Inflammatory macrophage treated with lipopolysaccharide for 4 hours (primary cell): ENCODE measurements at regions not wholly inside any gene's neighbourhood (a gene's known extent, or its start where the extent isn't known, plus 50 kb on each side); places are given as distances from the start of the nearest gene placed in this dataset.

Experiments used
- DNase-seq: peaks from one replicate; pipeline ENCODE4 v3.0.0-alpha.2; 2020

- DNase-seq, result no peak
Measured at GRCh38 chr6:15061908-15062515, 183.9 kb upstream of the JARID2 start.

GRCh38 chr6:15062516-15063252, 183.2 kb upstream of the JARID2 start:
- DNase-seq, result peak; percentile 83

DNA sequence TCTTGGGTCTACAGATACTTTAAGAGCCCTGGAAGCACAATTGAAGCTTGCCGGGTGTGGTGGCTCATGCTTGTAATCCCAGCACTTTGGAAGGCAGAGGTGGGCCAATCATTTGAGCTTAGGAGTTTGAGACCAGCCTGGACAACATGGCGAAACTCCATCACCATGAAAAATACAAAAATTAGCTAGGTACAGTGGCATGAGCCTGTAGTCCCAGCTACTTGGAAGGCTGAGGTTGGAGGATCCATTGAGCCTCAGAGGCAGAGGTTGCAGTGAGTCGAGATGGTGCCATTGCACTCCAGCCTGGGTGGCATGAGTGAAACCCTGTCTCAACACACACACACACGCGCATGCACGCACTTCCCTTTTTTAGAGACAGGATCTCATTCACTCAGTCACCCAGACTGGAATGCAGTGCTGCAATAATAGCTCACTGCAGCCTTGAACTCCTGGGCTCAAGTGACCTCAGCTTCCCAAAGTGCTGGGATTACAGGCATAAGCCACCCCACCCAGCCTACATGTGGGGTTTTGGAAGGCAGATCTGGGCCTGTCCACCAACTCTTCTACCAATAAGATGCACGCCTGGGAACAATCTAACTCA, 182.5 kb upstream of the JARID2 start:
- DNase-seq, result peak; percentile 94

- peak; percentile 63 for DNase-seq
Measured at GRCh38 chr6:15065261-15065989, 180.4 kb upstream of the JARID2 start.

DNA sequence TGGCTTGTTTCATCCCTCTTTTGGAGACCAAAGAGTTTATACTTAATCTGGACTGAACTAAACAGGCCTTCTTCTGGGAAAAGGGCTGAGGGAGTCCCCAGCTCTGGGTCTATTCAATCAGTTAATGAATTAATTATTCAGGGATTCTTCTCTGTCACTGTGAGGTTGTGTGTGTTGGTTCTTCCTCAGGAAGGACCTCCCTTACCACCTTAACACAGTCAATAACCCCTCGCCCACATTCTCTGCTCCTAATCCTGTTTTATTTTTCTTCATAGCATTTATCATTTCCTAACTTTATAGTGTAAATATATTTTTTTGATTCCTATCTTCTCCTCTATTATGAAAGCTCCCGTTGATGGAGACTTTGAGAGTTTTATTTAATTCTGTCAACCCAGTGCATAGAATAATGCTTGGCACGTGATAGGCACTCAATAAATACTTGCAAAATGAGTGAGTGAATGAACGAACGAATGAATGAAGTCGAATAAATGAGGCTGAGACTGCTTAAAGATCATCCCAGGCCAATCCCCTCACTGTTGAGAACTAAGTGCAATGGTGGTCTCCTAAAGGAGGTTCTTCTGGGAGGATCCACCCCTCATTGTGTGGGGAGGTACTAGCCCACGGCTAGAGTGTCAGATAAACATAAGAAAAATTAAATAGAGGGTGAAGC, 179.6 kb upstream of the JARID2 start:
- DNase-seq, result no peak

- no peak for DNase-seq
Measured at GRCh38 chr6:15073344-15073789, 172.5 kb upstream of the JARID2 start.

DNA sequence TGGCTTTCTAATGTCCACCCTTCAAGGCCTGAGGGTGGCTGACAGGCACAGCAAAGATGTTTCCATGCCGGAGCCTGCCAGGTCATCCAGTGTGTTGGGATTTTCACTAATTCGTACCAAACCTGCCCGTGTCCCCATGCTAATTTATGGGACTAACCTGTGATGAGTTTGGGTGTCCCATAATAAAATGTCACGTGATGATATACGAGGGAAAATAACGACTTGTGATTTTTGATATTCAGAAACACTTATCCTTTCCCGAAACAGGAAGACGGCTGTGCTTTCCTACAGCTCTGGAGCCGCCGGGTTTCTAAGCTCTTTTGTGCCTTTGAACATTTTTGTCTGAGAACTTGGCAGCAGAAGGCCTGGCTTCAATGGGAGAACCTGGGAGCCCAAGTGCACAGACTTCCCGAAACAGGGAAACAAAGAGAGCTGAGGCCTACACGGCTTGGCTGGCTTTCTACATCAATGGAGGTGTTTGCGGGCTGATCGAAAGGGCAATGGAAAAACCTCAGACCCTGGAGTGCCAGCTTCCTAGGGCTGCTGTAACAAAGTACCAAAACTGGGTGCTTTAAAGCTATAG, 171.9 kb upstream of the JARID2 start:
- DNase-seq, result no peak

GRCh38 chr6:15074806-15075205, 171.1 kb upstream of the JARID2 start:
- DNase-seq, result no peak

- DNase-seq, result no peak
Measured at GRCh38 chr6:15076565-15076964, 169.3 kb upstream of the JARID2 start.

DNA sequence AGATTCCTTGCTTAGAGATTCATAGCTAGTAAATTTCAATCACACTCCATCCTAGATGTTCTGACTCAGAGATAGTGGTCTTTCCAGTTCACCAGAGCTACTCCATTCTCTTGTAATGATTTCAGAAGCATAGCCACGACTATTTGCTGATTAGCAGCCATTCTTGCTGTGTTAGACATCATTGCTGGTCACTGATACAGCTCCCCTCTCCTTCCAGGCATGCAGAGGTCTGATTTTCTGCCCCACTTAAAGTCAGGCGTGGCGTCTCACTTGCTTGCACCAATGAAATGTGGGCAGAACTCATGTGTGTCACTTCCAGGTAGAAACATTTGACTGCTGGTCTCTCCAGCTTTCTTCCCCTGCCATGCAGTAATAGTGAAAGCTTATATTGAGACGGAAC, 168.9 kb upstream of the JARID2 start:
- no peak for DNase-seq

- DNase-seq, result no peak
Measured at GRCh38 chr6:15077961-15078360, 167.9 kb upstream of the JARID2 start.

GRCh38 chr6:15079288-15079817, 166.5 kb upstream of the JARID2 start:
- no peak for DNase-seq

DNA sequence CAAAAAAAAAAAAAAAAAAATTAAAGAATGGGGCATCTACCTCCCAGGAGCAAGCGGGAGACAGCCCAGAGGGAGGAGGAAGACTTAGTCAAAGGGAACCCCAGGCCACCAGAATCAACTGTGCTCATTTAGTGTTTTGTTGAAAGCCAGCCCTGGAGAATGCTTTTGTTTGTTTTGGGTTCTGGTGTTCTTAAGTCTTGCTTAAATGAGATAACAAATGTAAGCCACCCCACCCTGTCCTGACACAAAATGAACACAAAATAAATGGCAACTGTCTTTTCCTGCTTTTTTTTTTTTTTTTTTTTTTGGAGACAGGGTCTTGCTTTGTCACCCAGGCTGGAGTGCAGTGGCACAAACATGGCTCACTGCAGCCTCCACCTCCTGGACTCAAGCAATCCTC, 165.0 kb upstream of the JARID2 start:
- no peak for DNase-seq

DNA sequence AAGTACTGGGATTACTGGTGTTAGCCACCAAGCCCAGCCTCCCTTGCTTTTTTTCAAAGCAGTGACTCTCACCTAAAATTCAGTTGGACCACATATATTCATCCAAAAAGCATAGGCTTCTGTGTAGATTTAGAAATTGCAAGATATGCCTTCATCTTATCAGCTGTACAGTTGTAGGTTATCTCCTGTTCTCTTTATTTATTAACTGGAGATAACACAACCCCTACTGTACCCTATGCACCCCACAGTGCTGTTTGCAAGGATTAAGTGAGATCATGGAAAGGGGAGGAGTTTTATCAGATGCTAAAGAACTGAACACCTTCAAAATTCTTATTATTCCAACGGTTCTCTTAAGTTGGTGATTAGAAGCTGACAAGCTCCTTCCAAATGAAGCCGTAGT, 164.4 kb upstream of the JARID2 start:
- no peak for DNase-seq

DNA sequence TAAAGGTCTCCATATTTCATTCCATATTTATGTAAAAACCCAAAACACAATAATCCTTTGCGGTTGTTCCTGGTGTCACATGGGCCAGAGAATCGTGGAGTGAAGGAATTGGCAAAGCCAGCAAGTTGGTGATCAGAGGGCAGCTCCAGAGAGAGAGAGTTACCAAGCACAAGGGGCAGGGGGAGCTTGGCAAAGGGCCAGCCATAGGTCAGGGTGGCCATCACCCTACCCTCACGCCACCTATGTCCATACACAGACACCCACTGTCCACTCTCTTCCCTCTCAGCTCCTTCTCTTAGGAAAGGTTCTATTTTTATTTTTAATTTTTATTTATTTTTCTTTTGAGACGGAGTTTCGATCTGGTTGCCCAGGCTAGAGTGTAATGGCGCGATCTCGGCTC, 163.2 kb upstream of the JARID2 start:
- DNase-seq, result no peak

DNA sequence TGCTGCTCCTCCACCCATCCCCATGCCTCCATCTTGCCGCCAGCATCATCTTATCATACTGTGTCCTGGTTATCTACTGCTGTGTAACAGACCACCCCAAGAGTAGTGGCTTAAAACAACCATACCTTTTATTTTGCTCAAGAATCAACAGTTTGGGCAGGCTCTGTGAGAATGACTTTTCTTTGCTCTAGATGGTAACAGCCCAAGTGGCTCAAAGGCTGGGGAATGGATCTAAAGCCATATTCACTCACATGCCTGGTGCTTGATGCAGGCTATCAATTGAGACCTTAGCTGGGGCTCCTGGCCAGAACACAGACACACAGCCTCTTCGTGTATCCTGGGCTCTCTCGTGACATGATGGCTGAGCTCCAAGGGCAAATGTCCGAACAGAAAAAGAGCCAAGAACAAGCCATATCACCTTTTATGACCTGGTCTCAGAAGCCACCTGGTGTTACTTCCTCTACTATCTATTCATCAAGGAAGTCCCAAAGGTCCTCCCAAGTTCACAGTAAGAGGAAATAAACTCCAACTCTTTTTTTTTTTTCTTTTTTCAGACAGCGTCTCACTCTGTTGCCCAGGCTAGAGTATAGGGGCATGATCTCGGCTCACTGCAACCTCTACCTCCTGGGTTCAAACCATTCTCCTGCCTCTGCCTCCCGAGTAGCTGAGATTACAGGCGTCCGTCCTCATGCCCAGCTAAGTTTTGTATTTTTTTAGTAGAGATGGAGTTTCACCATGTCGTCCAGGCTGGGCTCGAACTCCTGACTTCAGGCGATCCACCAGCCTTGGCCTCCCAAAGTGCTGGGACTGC, 159.3 kb upstream of the JARID2 start:
- DNase-seq, result no peak

GRCh38 chr6:15087186-15087589, 158.7 kb upstream of the JARID2 start:
- no peak for DNase-seq

- no peak for DNase-seq
Measured at GRCh38 chr6:15088904-15089568, 156.8 kb upstream of the JARID2 start.

- peak; percentile 55 for DNase-seq
Measured at GRCh38 chr6:15089569-15090144, 156.2 kb upstream of the JARID2 start.

- DNase-seq, result peak; percentile 73
Measured at GRCh38 chr6:15090145-15090579, 155.7 kb upstream of the JARID2 start.
